Right lobe of liver (tissue), 4 donors: ENCODE measurements at regions not wholly inside any gene's neighbourhood (a gene's known extent, or its start where the extent isn't known, plus 50 kb on each side); places are given as distances from the start of the nearest gene placed in this dataset.

Experiments
- POLR2A ChIP-seq: fragments of 450-650 bp; IDR thresholded peaks from one replicate; pipeline ENCODE4 v1.6.1; 2017; ENCODE audit warnings: antibody characterized with exemption, mild to moderate bottlenecking
- TF ChIP-seq, protein P1 (sequence below), 4 donors: fragments of 200-600 bp in 3 of 4; fragments of 450-650 bp in 1 of 4; IDR thresholded peaks; one replicate each; pipeline versions ENCODE4 v1.5.1 to v1.8.0; 2016 to 2022; ENCODE audit warnings: antibody characterized with exemption in 4 of 4, mild to moderate bottlenecking in 2 of 4
- donor health status: DM: no; HTN: no; CAD: no.
- donor health status: DM: no; HTN: no; CAD: no.
- donor health status: DM: no; HTN: yes; CAD: no.

DNA sequence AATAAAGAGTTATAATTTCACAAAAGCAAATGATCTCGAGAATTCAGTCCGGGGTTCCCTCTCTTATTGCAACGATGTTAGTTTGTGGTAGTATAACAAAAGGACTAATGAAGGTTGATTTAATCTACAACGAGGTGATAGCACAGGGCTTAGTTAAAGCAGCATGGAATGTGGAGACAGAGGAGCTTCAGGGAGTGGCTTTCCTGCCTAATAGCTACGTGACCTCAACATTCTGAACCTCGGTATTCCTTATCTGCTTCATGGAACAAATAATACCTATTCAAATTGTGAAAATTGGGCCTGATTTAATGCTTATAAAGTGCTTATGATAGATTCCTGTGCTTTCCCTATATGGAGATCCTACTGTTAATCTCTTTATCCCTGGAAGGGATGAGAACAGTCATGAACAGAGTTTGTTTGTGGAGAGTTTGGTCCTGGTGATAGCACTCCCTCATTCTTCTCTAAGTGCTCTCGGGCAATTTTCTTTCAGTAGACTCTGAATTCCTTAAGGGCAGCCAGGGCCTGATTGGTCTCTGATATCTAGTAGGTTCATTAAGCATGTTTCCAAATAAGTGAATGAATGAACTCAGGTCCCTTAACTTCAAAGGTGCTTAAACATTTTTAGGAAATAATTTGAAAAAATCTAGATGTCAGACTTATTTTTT is 104.1 kb upstream of the TUT7 start:
- TF ChIP-seq POLR2A, result no peak
- TF ChIP-seq, protein P1, sequence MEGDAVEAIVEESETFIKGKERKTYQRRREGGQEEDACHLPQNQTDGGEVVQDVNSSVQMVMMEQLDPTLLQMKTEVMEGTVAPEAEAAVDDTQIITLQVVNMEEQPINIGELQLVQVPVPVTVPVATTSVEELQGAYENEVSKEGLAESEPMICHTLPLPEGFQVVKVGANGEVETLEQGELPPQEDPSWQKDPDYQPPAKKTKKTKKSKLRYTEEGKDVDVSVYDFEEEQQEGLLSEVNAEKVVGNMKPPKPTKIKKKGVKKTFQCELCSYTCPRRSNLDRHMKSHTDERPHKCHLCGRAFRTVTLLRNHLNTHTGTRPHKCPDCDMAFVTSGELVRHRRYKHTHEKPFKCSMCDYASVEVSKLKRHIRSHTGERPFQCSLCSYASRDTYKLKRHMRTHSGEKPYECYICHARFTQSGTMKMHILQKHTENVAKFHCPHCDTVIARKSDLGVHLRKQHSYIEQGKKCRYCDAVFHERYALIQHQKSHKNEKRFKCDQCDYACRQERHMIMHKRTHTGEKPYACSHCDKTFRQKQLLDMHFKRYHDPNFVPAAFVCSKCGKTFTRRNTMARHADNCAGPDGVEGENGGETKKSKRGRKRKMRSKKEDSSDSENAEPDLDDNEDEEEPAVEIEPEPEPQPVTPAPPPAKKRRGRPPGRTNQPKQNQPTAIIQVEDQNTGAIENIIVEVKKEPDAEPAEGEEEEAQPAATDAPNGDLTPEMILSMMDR (IDR thresholded peaks at IDR 0.05), result no peak
